ENCODE measurements at regions not wholly inside any gene's neighbourhood (a gene's known extent, or its start where the extent isn't known, plus 50 kb on each side); places are given as distances from the start of the nearest gene placed in this dataset.

GRCh38 chr2:195579776-195580555 lies 77.1 kb upstream of the SLC39A10 start:
- CTCF ChIA-PET: interaction anchor here (0.7 to 1.6 kb wide), 2 partner anchors 18 to 874 kb away, joined by 3 to 4 read pairs; no protein-coding TSS in a partner anchor
- DNase-seq (ENCODE audit: low read depth in 1 of 2, low spot score in 1 of 2): no peak
- peak overlapping the region in 1 of 2 experiments; percentile 45; a peak in 1 of 6 replicates for H3K27ac ChIP-seq

GRCh38 chr2:195575879-195576401 lies 81.1 kb upstream of the SLC39A10 start:
- DNase-seq (ENCODE audit: low read depth in 1 of 2, low spot score in 1 of 2) (peak; percentile 64 to 78), ATAC-seq (peak; percentile 82 to 90), FAIRE-seq (no peak)
- Histone ChIP-seq H3K4me2 (peak overlapping the region; percentile 83), H3K9me3 (no peaks in the 10 kb centered on the region), H3K4me3 (no peak overlapping the region), H3K4me1 (peaks cover 38% of the 10 kb centered on the region), H3K27ac (peak overlapping the region; percentile 71 to 81)
- CTCF ChIA-PET: interaction anchor here (0.6 to 2.0 kb wide), 11 partner anchors 10 to 101 kb away, joined by 3 to 7 read pairs (median 3); partner anchors contain the start of gene SLC39A10
- POLR2A ChIA-PET: interaction anchor here (1.1 to 1.9 kb wide), 4 partner anchors 42 to 82 kb away, joined by 3 to 15 read pairs (median 5); partner anchors contain the start of gene SLC39A10
- WGBS (ENCODE audit: missing lambda C conversion rate): 3% methylated on average over 4 of the region's 4 CpGs
- TF ChIP-seq SMC3 (IDR thresholded peaks at IDR 0.05) (peak; percentile 62), PHF8 (IDR thresholded peaks at IDR 0.05; ENCODE audit: borderline replicate concordance, low read depth) (no peak), HES2 (IDR thresholded peaks at IDR 0.05) (peak; percentile 26; the same call in 1 of the 2 replicates), JUNB (IDR thresholded peaks at IDR 0.05) (peak; percentile 65), RARB (CRISPR knock-in tag; IDR thresholded peaks at IDR 0.05) (no peak), FOSL2 (IDR thresholded peaks at IDR 0.05) (peak; percentile 59; the same call in 1 of the 2 replicates), FOSL2 (CRISPR knock-in tag; IDR thresholded peaks at IDR 0.05) (peak; percentile 93), ZFP36 (IDR thresholded peaks at IDR 0.05; ENCODE audit: borderline replicate concordance, partially characterized antibody) (no peak), RAD21 (conservative IDR thresholded peaks at IDR 0.05 in 1 of 2, IDR thresholded peaks at IDR 0.05 in 1 of 2) (peak; percentile 59 to 64), HOXB5 (CRISPR knock-in tag; IDR thresholded peaks at IDR 0.05) (peak; percentile 70; the same call in 1 of the 2 replicates), EP300 (IDR thresholded peaks at IDR 0.05) (peak in 1 of 2 experiments; percentile 54; a peak in 1 of 5 replicates), CEBPB (IDR thresholded peaks at IDR 0.05) (peak; percentile 94 to 99), GATA3 (IDR thresholded peaks at IDR 0.05; ENCODE audit: borderline replicate concordance) (peak; percentile 73; the same call in 1 of the 2 replicates)
- TF ChIP-seq, protein P1, sequence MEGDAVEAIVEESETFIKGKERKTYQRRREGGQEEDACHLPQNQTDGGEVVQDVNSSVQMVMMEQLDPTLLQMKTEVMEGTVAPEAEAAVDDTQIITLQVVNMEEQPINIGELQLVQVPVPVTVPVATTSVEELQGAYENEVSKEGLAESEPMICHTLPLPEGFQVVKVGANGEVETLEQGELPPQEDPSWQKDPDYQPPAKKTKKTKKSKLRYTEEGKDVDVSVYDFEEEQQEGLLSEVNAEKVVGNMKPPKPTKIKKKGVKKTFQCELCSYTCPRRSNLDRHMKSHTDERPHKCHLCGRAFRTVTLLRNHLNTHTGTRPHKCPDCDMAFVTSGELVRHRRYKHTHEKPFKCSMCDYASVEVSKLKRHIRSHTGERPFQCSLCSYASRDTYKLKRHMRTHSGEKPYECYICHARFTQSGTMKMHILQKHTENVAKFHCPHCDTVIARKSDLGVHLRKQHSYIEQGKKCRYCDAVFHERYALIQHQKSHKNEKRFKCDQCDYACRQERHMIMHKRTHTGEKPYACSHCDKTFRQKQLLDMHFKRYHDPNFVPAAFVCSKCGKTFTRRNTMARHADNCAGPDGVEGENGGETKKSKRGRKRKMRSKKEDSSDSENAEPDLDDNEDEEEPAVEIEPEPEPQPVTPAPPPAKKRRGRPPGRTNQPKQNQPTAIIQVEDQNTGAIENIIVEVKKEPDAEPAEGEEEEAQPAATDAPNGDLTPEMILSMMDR (IDR thresholded peaks at IDR 0.05): peak; percentile 46; the same call in 2 of the 3 replicates

More at GRCh38 chr2:195579776-195580555, 77.1 kb upstream of the SLC39A10 start:
- ATAC-seq (no peak), FAIRE-seq (no peak)
- WGBS (ENCODE audit: missing lambda C conversion rate): 72% methylated on average over 2 of the region's 2 CpGs
- Histone ChIP-seq H3K4me1 (peaks cover 24% of the 10 kb centered on the region), H3K9me3 (no peaks in the 10 kb centered on the region), H3K4me3 (no peak overlapping the region), H3K4me2 (no peak overlapping the region)
- TF ChIP-seq EHF (CRISPR knock-in tag; IDR thresholded peaks at IDR 0.05) (no peak), JUN (IDR thresholded peaks at IDR 0.05) (no peak), NR3C1 (IDR thresholded peaks at IDR 0.05) (no peak), ZSCAN20 (CRISPR knock-in tag; IDR thresholded peaks at IDR 0.05) (no peak), CEBPB (IDR thresholded peaks at IDR 0.05) (no peak)
- POLR2A ChIA-PET: no interaction called here

DNA sequence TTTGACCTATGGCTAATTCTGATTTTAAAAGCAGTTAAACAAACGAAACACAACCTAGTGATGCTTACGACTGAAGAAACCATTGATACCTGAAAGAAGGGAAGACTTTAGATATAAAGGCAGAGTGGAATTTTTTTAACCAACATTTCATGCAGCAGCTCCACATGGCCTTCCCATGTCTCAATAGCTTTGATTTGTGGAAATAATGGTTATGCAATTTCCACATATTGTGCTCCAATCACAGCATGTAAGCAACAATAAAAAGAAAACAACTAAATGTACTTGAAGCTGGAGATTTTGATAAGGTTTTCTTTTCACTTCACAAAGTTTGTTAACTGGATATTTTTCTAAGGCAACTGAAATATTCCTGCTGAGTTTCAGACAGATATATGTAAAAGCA lies 82.0 kb upstream of the SLC39A10 start:
- H3K9me3 ChIP-seq: no peaks in the 10 kb centered on the region
- peak overlapping the region; percentile 2 to 66; a peak in 3 of 6 replicates for H3K27ac ChIP-seq
- FAIRE-seq (no peak), ATAC-seq (no peak), DNase-seq (ENCODE audit: low read depth in 1 of 2, low spot score in 1 of 2) (no peak)
- 79% methylated on average over 2 of the region's 2 CpGs for WGBS (ENCODE audit: missing lambda C conversion rate)
- POLR2A ChIA-PET: interaction anchor here (1.4 kb wide), 1 partner anchor 42 kb away, joined by 4 read pairs; no protein-coding TSS in a partner anchor
- peaks cover 32% of the 10 kb centered on the region for H3K4me1 ChIP-seq
- CTCF ChIA-PET: interaction anchor here (1.0 to 2.7 kb wide), 3 partner anchors 41 to 85 kb away, joined by 3 to 16 read pairs (median 4); no protein-coding TSS in a partner anchor
- TF ChIP-seq CEBPB (IDR thresholded peaks at IDR 0.05) (0 out of 4 replicates have a peak, but pooled peaks of 1 of the 2 experiments have one; percentile 6), BHLHE40 (IDR thresholded peaks at IDR 0.05; ENCODE audit: low read depth, low read length) (no peak)
- peak overlapping the region; percentile 83; the same call in 2 of the 3 replicates for H3K4me2 ChIP-seq
- no peak overlapping the region for H3K4me3 ChIP-seq
